Peyer's patch (tissue), 4 donors: ENCODE measurements at regions not wholly inside any gene's neighbourhood (a gene's known extent, or its start where the extent isn't known, plus 50 kb on each side); places are given as distances from the start of the nearest gene placed in this dataset.

Experiments used
- DNase-seq, 3 donors: peaks; one replicate each; pipeline ENCODE4 v3.0.0-alpha.2; 2017 to 2019
- H3K27ac ChIP-seq, 4 donors: fragments of 200-600 bp; sonication (generic); one replicate each; pipeline ENCODE4 v1.5.1; 2016 to 2019
- H3K27me3 ChIP-seq, 2 donors: fragments of 200-600 bp; sonication (generic); one replicate each; pipeline ENCODE4 v1.5.1; 2019
- H3K36me3 ChIP-seq, 3 donors: fragments of 200-600 bp; sonication (generic); one replicate each; pipeline ENCODE4 v1.5.1; 2016 to 2019
- H3K4me1 ChIP-seq, 4 donors: fragments of 200-600 bp; sonication (generic); one replicate each; pipeline ENCODE4 v1.5.1; 2016 to 2019
- H3K4me3 ChIP-seq, 4 donors: fragments of 200-600 bp; sonication (generic); 1 replicate in 3 of 4; 2 replicates in 1 of 4; pipeline ENCODE4 v1.5.1; 2016 to 2019; ENCODE audit warnings: mild to moderate bottlenecking in 1 of 4
- H3K9me3 ChIP-seq, 4 donors: fragments of 200-600 bp; sonication (generic); one replicate each; pipeline ENCODE4 v1.5.1; 2016 to 2019; ENCODE audit warnings: mild to moderate bottlenecking in 1 of 4
- POLR2A ChIP-seq, 2 donors: fragments of 450-650 bp; IDR thresholded peaks; one replicate each; pipeline ENCODE4 v1.5.1; 2017; ENCODE audit warnings: antibody characterized with exemption in 2 of 2, mild to moderate bottlenecking in 2 of 2, moderate library complexity in 2 of 2
- TF ChIP-seq, protein P1 (sequence below), 6 experiments: fragments of 450-650 bp in 4 of 6; fragments of 200-600 bp in 2 of 6; sonication (generic) in 1 of 6; IDR thresholded peaks; one replicate each; pipeline ENCODE4 v1.5.1; 2017 to 2019; ENCODE audit warnings: antibody characterized with exemption in 6 of 6, mild to moderate bottlenecking in 3 of 6, moderate library complexity in 1 of 6

DNA sequence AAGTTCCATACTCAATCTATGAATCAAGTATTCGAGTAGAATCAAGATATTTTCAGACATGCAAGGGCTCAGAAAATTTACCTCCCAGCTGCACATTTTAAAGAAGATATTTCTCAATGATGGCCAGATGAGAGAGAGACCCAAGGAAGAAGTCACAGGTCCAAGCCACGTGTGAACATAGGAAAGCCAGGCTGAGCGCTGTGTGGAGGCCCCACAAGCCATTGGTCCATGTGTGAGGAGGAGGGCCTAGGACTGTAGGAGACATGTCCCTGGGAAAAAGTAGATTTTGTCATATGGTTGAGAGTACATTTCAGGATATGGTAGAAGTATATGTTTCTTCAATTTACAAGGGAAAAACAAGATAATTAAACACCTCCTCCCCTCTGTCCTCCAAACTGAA, 115.8 kb upstream of the RPS23 start:
- TF ChIP-seq, protein P1, sequence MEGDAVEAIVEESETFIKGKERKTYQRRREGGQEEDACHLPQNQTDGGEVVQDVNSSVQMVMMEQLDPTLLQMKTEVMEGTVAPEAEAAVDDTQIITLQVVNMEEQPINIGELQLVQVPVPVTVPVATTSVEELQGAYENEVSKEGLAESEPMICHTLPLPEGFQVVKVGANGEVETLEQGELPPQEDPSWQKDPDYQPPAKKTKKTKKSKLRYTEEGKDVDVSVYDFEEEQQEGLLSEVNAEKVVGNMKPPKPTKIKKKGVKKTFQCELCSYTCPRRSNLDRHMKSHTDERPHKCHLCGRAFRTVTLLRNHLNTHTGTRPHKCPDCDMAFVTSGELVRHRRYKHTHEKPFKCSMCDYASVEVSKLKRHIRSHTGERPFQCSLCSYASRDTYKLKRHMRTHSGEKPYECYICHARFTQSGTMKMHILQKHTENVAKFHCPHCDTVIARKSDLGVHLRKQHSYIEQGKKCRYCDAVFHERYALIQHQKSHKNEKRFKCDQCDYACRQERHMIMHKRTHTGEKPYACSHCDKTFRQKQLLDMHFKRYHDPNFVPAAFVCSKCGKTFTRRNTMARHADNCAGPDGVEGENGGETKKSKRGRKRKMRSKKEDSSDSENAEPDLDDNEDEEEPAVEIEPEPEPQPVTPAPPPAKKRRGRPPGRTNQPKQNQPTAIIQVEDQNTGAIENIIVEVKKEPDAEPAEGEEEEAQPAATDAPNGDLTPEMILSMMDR (IDR thresholded peaks at IDR 0.05), result no peak
- no peak for TF ChIP-seq POLR2A (IDR thresholded peaks at IDR 0.05)
- Histone ChIP-seq H3K27ac (no peak overlapping the region), H3K9me3 (no peaks in the 10 kb centered on the region), H3K36me3 (no peaks in the 10 kb centered on the region), H3K4me1 (no peaks in the 10 kb centered on the region), H3K4me3 (no peak overlapping the region), H3K27me3 (no peaks in the 10 kb centered on the region)
- DNase-seq, result no peak

DNA sequence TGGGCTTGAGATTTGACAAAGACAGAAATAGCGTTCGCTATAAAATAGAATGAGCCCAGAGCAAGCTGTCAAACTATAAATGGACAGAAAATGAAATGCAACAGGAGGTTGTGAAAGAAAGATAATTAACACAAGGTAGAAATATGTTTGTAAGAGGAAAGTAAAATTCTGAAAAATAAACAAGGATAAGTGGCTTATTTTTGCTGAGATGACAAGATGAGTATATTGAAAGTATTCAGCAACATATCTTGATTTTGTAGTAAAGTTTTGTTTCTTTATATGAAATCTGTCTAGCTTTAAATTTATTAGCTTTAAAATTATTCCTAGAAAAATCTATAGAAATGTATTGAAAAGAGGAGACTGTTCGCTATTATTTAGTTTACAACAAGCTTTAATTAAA, 111.9 kb upstream of the RPS23 start:
- H3K36me3 ChIP-seq, result no peaks in the 10 kb centered on the region
- H3K27me3 ChIP-seq, result no peaks in the 10 kb centered on the region
- H3K9me3 ChIP-seq, result no peaks in the 10 kb centered on the region
- no peak overlapping the region for H3K27ac ChIP-seq
- TF ChIP-seq, protein P1 (IDR thresholded peaks at IDR 0.05), result no peak
- no peak for TF ChIP-seq POLR2A (IDR thresholded peaks at IDR 0.05)
- H3K4me1 ChIP-seq, result no peaks in the 10 kb centered on the region
- no peak overlapping the region for H3K4me3 ChIP-seq
- no peak for DNase-seq

DNA sequence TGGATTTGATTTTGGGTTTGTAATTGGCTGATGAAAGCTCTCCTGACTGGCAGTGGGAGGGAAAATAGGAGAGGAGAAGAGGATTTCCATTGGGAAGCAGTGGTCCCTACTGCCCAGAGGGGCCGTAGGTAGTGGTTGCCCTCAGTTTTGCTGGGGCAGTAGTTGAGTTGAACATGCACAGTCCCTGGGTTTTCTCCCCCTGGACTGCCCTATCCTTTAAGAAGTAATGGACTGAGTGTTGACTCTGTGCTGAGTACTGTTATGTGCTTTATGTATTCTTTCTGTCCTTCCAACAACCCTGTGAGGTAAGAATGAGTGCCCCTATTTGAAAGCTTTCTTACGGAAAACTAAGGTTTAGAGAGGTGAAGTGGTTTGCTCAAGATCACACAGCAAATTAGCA, 111.2 kb upstream of the RPS23 start:
- Histone ChIP-seq H3K36me3 (no peaks in the 10 kb centered on the region), H3K27ac (no peak overlapping the region)
- DNase-seq, result no peak

DNA sequence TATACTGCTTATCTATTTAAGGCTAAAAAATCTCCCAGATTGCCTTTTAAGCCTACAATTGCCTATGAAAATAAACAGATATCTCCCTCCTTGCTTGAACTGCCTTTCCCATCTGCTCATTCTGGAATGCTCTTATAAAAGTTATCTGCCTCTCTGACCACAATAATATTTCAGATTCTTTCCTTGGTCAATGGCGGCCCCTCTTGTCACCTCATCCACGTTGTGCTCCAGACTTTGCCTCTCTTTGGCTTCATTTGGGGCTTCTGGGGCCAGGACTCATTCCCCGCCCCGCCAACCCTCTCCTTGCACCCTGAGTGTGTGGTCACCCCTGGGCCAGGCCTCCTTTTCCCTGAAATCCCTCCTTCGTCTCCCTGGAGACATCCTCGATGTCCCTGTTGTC, 110.0 kb upstream of the RPS23 start:
- H3K4me3 ChIP-seq, result no peak overlapping the region
- DNase-seq, result no peak
- no peak overlapping the region for H3K27ac ChIP-seq
- no peaks in the 10 kb centered on the region for H3K27me3 ChIP-seq
- TF ChIP-seq POLR2A (IDR thresholded peaks at IDR 0.05), result no peak
- TF ChIP-seq, protein P1 (IDR thresholded peaks at IDR 0.05), result no peak
- no peaks in the 10 kb centered on the region for H3K4me1 ChIP-seq
- H3K36me3 ChIP-seq, result no peaks in the 10 kb centered on the region
- no peaks in the 10 kb centered on the region for H3K9me3 ChIP-seq

More for the DNA sequence above, 111.2 kb upstream of the RPS23 start:
- H3K27me3 ChIP-seq, result no peaks in the 10 kb centered on the region
- H3K4me1 ChIP-seq, result no peaks in the 10 kb centered on the region
- H3K4me3 ChIP-seq, result no peak overlapping the region
- no peak for TF ChIP-seq POLR2A (IDR thresholded peaks at IDR 0.05)
- TF ChIP-seq, protein P1 (IDR thresholded peaks at IDR 0.05), result no peak
- H3K9me3 ChIP-seq, result no peaks in the 10 kb centered on the region

DNA sequence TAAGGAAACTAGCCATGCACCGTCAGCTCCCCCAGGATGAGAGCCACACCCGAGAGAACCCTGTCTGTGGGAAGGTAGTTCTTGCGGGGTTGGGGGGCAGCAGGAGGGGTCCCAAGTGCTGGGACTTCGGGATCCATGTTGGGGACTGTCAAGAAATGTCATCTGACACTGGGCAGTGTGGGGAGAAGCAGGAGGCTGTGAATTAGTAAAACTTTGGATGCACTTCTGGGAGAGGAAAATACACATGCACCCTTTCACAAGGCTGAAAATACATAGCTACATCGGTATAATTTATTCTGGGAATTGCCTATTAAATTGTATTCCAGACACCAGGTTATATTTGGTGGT, 109.6 kb upstream of the RPS23 start:
- Histone ChIP-seq H3K4me1 (no peaks in the 10 kb centered on the region), H3K27me3 (no peaks in the 10 kb centered on the region), H3K27ac (no peak overlapping the region), H3K4me3 (no peak overlapping the region), H3K9me3 (no peaks in the 10 kb centered on the region), H3K36me3 (no peaks in the 10 kb centered on the region)
- TF ChIP-seq POLR2A (IDR thresholded peaks at IDR 0.05), result no peak
- TF ChIP-seq, protein P1 (IDR thresholded peaks at IDR 0.05), result no peak
- no peak for DNase-seq
